MCF 10A (cell line): ENCODE measurements at regions not wholly inside any gene's neighbourhood (a gene's known extent, or its start where the extent isn't known, plus 50 kb on each side); places are given as distances from the start of the nearest gene placed in this dataset.

Experiments
- BruUV-seq: library from RNA; stranded (reverse); fragments of 400-500 nt; replicated peaks from 2 replicates; lab custom pipeline; 2021; lab: Mats Ljungman, UMichigan
- CTCF ChIA-PET: fragments of 300-600 bp; sonication (Branson Sonifier 250); formaldehyde crosslinking; extraction: SDS; loops from one replicate; lab custom pipeline; 2021; ENCODE audit warnings: antibody characterized with exemption, inconsistent platforms; lab: Yijun Ruan, JAX
- POLR2A ChIA-PET: fragments of 300-600, 350-650 bp; sonication (Branson Sonifier 250); formaldehyde crosslinking; extraction: SDS; loops from one replicate; lab custom pipeline; 2020; ENCODE audit warnings: antibody characterized with exemption, inconsistent platforms; lab: Yijun Ruan, JAX
- DNase-seq: peaks from one replicate; pipeline ENCODE4 v3.0.0-alpha.2; 2018; ENCODE audit not compliant: unreplicated experiment
- H3K27ac Mint-ChIP-seq: one replicate; pipeline ENCODE4 v1.8.0; 2022; ENCODE audit warnings: mild to moderate bottlenecking, low read depth, mixed read lengths; ENCODE audit not compliant: unreplicated experiment
- H3K27me3 Mint-ChIP-seq: one replicate; pipeline ENCODE4 v1.8.0; 2022; ENCODE audit warnings: mixed read lengths; ENCODE audit not compliant: insufficient read depth, unreplicated experiment
- H3K36me3 Mint-ChIP-seq: one replicate; pipeline ENCODE4 v1.8.0; 2022; ENCODE audit warnings: mild to moderate bottlenecking, moderate library complexity, mixed read lengths; ENCODE audit not compliant: insufficient read depth, unreplicated experiment
- H3K4me1 Mint-ChIP-seq: one replicate; pipeline ENCODE4 v1.8.0; 2022; ENCODE audit warnings: mixed read lengths; ENCODE audit not compliant: insufficient read depth, unreplicated experiment
- H3K4me3 Mint-ChIP-seq: one replicate; pipeline ENCODE4 v1.8.0; 2022; ENCODE audit warnings: mild to moderate bottlenecking, moderate library complexity, mixed read lengths; ENCODE audit not compliant: unreplicated experiment
- H3K9me3 Mint-ChIP-seq: one replicate; pipeline ENCODE4 v1.8.0; 2022; ENCODE audit warnings: mixed read lengths; ENCODE audit not compliant: unreplicated experiment
- intact Hi-C: fragments of 100-400 bp; cut with micrococcal nuclease; formaldehyde crosslinking; loops from 2 replicates; pipeline ENCODE4 v1.14.1; 2022
- TF ChIP-seq, protein P1 (sequence below): fragments of 200-600 bp; IDR thresholded peaks from one replicate; pipeline ENCODE4 v1.8.0; 2022; ENCODE audit warnings: antibody characterized with exemption, mild to moderate bottlenecking; ENCODE audit not compliant: unreplicated experiment

DNA sequence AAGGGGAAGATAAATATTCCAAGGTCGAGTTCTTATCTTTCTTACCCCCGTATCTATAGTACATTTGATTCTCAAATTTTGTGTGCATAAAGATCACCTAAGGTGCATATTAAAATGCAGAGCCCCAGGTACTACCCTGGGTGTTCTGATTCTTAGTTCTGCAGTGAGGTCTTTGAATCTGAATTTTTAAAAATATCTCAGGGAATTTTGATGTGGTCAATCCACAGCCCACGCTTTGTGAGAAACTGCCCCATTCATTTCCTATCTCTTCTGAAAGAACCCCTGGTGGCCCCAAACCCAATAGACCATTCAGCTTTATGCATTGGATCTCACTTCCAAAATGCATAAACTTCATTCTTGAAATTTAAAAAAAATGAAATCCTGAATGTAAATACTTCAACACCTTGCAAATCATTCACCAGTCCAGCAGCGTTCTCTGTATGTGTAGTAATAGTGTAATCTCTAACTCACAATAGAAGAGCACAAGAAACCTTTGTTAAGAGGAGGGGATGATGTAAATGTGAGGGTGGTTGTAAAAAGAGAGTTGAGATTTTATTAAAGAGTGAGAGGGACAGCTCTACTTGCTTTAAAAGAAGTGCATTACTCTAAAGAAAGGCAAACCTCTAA is 108.8 kb upstream of the ZP4 start:
- Mint-ChIP-seq H3K4me1 (no peaks in the 10 kb centered on the region), H3K9me3 (no peaks in the 10 kb centered on the region), H3K4me3 (no peak overlapping the region), H3K27me3 (no peaks in the 10 kb centered on the region), H3K36me3 (no peaks in the 10 kb centered on the region), H3K27ac (no peak overlapping the region)
- intact Hi-C loops: no loop called here
- TF ChIP-seq, protein P1, sequence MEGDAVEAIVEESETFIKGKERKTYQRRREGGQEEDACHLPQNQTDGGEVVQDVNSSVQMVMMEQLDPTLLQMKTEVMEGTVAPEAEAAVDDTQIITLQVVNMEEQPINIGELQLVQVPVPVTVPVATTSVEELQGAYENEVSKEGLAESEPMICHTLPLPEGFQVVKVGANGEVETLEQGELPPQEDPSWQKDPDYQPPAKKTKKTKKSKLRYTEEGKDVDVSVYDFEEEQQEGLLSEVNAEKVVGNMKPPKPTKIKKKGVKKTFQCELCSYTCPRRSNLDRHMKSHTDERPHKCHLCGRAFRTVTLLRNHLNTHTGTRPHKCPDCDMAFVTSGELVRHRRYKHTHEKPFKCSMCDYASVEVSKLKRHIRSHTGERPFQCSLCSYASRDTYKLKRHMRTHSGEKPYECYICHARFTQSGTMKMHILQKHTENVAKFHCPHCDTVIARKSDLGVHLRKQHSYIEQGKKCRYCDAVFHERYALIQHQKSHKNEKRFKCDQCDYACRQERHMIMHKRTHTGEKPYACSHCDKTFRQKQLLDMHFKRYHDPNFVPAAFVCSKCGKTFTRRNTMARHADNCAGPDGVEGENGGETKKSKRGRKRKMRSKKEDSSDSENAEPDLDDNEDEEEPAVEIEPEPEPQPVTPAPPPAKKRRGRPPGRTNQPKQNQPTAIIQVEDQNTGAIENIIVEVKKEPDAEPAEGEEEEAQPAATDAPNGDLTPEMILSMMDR: no peak
- BruUV-seq: no TSS peak
- POLR2A ChIA-PET: no interaction called here
- DNase-seq: no peak
- CTCF ChIA-PET: interaction anchor here (0.6 to 1.3 kb wide), 2 partner anchors 10 to 149 kb away, joined by 3 to 4 read pairs; no protein-coding TSS in a partner anchor

DNA sequence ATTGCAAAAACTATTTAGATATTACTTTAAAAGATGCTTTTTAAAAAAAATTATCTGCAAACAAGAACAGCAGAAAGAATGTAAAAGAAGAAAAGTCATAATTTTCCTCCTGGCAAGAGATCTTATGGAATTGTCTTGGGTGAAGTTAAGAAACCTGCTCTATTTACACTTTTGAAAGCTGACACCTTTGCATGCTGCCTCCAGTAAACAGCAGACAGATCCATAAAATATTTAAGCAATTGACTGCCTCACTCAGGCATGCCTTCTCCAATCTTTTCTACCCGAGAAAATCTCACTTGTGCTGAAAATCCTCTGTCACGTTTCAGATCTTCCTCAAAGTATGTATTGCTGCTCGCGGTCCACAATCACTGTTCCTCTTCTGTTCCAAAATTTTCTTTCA is 107.9 kb upstream of the ZP4 start:
- Mint-ChIP-seq H3K27me3 (no peaks in the 10 kb centered on the region), H3K36me3 (no peaks in the 10 kb centered on the region), H3K9me3 (no peaks in the 10 kb centered on the region), H3K4me3 (no peak overlapping the region), H3K4me1 (no peaks in the 10 kb centered on the region), H3K27ac (no peak overlapping the region)
- TF ChIP-seq, protein P1: no peak
- CTCF ChIA-PET: interaction anchor here (0.6 to 1.3 kb wide), 2 partner anchors 11 to 128 kb away, joined by 4 read pairs; no protein-coding TSS in a partner anchor
- DNase-seq: no peak
- POLR2A ChIA-PET: interaction anchor here (0.5 kb wide), 1 partner anchor 32 kb away, joined by 3 read pairs; no protein-coding TSS in a partner anchor
- no TSS peak for BruUV-seq
- intact Hi-C loops: no loop called here

DNA sequence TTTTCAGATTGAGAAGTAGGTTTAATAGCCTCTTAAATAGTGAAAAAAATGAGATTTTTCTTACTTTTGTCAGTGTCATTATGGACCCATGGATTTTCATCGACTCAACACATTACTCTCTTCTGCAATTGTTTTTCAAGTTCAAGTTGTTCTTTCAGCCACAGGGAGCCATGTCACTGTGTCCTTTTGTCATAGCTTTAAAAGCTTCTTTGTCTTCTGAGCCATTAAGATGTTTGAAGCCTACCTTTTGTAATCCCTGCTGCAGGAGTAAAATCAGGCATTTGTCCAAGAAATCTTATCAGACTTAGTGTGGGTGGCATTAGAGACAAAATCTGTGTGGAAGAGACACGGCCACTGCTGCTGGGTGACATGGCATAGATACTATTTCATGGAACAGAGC is 92.8 kb upstream of the ZP4 start:
- CTCF ChIA-PET: interaction anchor here (0.6 to 0.7 kb wide), 3 partner anchors 126 to 536 kb away, joined by 3 read pairs; no protein-coding TSS in a partner anchor
- POLR2A ChIA-PET: interaction anchor here (1.2 kb wide), 1 partner anchor 26 kb away, joined by 4 read pairs; no protein-coding TSS in a partner anchor
- intact Hi-C loops: no loop called here
- Mint-ChIP-seq H3K4me1 (no peaks in the 10 kb centered on the region), H3K4me3 (no peak overlapping the region), H3K27ac (no peak overlapping the region), H3K27me3 (no peaks in the 10 kb centered on the region), H3K9me3 (no peaks in the 10 kb centered on the region), H3K36me3 (no peaks in the 10 kb centered on the region)
- no TSS peak for BruUV-seq
- DNase-seq: no peak
- TF ChIP-seq, protein P1: no peak

DNA sequence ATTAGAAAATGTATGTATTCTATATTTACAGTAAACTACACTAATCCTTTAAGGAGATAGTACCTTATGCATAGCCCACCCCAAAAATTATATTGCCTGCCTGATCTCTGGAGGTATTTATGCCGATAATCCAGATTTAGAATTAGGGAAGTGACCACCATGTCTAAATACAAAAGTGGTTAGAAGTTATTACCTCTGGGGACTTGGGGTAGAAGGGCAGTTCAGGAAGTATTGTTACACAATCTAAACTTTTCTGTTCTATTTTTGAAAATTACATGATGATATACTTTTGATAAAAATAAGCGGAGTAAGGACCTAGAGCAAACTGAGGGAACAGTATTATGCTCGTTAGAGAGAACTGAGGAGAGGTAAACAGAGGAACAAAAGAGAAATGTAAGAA is 90.5 kb upstream of the ZP4 start:
- CTCF ChIA-PET: interaction anchor here (0.9 kb wide), 1 partner anchor 93 kb away, joined by 3 read pairs; no protein-coding TSS in a partner anchor
- no TSS peak for BruUV-seq
- H3K9me3 Mint-ChIP-seq: no peaks in the 10 kb centered on the region

More for the DNA sequence above, 90.5 kb upstream of the ZP4 start:
- H3K27ac Mint-ChIP-seq: no peak overlapping the region
- no peaks in the 10 kb centered on the region for H3K27me3 Mint-ChIP-seq
- TF ChIP-seq, protein P1: no peak
- POLR2A ChIA-PET: interaction anchor here (0.7 kb wide), 1 partner anchor 76 kb away, joined by 3 read pairs; no protein-coding TSS in a partner anchor
- no peak overlapping the region for H3K4me3 Mint-ChIP-seq
- DNase-seq: no peak
- no peaks in the 10 kb centered on the region for H3K4me1 Mint-ChIP-seq
- intact Hi-C loops: no loop called here
- no peaks in the 10 kb centered on the region for H3K36me3 Mint-ChIP-seq
